GM19372 (cell line): ENCODE measurements at regions not wholly inside any gene's neighbourhood (a gene's known extent, or its start where the extent isn't known, plus 50 kb on each side); places are given as distances from the start of the nearest gene placed in this dataset.

Experiments
- ATAC-seq: cut with Tn5 transposase; IDR thresholded peaks from one replicate; pipeline ENCODE4 v1.9.1; 2021; ENCODE audit warnings: mild to moderate bottlenecking, low read depth, moderate library complexity; ENCODE audit not compliant: unreplicated experiment

GRCh38 chr6:43912116-43912577 is 142.1 kb downstream of the VEGFA start:
- ATAC-seq = no peak

GRCh38 chr6:43911354-43912115 is 141.5 kb downstream of the VEGFA start:
- ATAC-seq = no peak

DNA sequence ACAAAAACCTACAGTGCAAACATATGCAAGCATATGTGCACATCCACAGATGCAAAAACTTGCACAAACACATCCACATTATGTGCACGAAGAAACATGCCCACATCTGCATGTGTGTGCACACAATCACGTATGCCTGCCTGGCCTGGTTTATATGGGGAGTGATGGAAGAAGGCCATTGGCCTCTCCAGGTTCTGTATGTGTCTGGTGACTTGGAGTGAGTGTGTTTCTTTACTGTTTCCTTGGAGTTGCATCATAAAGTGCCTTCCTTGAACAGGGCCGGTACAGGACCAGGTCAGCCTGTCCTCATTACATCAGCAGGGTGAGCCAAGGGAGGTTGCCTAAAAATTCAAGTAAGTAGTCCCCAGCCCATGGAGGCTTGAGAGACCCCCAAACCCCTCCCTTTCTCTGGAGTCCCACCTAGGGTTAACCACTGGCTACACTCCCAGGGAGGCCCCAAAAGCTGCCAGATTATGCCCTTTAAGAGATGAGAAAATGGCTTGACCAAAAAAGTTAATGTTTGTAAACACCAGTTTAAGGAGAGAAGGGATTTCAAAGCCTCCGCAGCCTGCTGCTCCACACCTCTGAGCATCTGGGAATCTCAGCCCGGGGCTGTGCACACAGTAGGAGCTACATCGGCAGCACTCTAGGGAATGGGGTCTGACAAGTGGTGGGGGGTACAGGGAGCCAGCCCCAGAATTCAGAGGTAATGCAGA is 140.8 kb downstream of the VEGFA start:
- ATAC-seq = no peak

GRCh38 chr6:43910149-43910637 is 140.2 kb downstream of the VEGFA start:
- ATAC-seq = no peak

DNA sequence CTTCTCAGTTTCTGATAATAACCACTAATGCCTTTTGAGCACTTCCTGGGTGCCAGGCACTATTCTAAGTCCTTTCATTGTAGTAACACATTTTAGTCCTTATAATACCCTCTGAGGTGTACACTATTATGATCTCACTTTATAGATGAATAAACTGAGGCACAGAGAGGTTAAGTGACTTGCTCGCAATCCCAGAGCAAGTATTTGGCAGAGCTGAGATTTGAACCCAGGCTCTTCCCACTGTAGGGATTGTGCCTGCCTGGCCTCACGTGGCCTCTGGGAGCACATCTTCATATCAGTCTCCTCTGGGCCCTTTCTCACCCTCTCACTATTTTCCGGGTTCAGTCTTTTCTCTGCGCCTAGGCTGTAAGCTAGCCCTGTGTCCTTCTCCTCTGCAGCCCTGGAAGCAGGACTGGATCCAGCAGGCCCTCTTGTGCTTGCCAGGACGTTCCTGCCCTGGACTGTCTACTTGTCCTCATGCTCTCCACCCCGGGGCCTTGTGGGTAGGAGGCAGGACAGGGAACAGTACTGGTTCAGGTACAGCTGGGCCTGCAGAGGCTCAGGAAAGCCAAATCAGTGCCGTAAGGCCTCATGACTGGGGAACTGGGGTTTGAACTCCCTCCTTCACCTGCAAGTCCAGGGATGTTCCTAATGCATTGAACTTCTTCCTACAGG is 139.6 kb downstream of the VEGFA start:
- ATAC-seq = no peak

DNA sequence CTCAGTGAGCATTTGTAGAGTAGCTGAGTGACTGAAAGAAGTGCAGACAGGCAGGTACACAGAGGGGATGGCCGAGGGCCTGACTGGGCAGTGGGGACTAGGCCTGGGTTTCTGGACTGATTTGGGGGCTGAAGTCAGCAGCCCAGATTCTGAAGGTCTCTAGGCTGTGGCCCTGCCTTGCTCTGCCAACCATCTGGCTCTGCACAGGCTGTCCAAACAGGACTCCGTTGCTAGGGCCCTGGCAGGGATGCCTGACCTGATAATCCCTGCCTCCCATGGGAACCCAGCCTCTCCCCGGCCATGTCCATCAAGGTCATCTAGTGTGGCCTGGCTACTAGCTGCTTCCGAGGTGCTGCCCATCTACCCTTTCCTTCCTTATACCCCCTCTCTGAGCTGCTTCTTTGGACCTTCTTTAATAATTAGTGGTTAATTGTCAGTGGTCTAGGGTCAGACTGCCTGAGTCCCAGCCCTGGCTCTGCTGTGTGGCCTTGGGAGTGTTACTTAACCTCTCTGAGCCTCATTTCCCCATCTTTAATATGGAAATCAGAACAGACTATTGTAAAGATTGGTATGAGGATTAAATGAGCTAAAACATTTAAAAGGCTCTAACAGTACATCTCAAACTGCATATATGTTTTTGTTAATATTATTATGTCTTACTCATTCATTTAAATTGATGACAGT is 137.9 kb downstream of the VEGFA start:
- no peak for ATAC-seq

DNA sequence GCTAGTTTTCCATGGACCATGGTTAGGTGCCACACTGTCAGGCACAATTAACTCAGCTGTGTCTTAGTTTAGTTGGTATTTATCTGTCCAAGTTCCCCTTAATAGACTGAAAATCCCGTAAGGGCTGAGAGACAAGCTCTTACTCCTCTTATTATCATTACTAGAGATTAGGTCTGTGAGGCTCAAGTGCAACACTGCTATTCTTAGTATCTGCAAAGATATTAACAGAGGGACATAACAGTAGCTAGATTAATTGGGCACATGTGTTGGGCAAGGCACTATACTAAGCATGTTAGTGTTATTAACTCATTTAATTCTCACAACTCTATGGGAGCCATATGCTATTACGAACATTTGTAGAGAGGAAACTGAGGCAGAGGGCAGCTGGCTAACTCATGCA is 137.3 kb downstream of the VEGFA start:
- ATAC-seq = no peak

- no peak for ATAC-seq
Observed at GRCh38 chr6:43904311-43905123, 134.5 kb downstream of the VEGFA start.

DNA sequence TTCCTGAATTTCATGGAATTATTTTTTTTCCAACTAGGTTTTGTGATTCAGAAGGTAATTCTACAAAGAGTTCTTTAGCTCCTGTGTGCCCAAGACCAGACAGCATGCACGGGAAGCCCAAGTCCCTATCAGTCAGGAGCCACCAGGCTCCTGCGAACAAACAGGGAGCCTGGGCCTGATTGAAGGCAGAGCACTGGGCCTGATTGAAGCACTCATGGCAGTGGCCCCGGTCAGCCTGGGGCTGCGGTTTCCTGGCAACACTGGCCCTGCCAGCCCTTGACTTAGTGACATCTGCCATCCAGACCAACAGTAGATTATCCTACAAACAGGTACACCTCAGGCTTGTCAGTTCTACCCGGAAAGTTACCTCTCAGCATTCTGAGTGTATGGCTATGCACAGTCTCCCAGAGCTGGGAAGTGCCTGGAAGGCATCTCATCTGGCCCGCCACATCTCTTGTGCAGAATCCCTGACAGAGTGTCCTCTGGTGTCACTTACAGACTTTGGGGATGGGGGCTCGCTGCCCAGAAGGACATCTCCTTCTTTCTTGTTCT is 133.8 kb downstream of the VEGFA start:
- no peak for ATAC-seq

DNA sequence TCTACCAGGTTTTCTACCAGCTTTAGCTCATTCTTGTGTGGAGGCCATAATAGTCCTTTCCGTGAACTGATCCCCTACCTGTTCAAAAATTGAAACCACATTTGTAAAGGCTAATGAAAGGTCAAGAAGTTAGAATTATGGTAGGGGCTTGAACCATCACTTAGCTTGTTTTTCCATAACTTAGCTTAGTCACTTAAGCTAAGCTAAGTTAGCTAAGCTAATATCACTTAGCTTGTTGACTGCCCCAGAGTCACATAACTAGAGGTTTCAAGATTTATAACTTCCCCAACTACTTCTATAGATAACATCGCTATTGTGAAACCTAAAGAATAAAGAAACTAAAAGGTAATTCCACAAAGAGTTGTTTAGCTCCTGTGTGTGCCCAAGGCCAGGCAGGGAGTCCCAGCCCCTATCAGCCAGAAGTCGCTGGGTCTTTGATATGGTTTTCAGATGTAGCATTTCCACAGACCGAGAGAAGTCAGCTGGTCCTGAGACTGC is 131.8 kb downstream of the VEGFA start:
- ATAC-seq = no peak

DNA sequence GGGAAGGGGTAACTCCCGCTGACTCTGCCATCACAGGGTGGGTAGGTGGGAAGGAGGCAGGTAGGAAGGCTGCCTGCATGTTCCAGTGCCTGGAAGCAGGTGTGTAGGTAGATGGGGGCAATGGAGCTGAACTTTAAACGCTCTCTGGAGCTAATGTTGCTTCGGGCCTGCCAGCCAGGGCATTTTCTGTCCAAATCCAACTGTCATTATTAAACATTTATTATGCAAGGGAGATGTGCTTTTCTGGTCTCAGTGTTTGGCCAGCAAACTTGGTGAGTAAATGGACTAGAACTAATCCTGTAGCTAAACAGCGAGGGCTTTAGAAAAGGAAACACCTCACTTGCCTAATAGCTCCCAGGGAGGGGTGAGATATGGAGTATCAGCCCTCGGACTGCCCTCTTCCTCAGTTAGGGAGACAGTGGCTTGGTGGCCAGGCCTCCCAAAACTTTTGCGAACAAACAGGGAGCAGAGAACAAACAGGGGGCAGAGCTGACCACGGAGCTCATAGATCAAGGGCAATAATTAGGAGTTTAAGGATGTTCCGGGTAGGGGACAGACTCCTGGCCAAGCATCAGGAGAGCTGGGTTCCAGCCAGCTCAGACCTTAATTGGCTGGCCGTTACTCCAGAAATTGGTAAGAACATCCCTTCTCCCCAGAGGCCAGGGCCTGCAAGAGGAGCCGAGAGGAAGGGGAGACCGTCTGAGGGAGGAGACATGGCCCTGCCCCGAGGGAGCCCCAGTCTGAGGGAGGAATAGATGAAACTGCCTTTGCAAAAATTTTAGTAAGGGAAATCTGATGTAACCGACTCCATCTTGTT is 131.1 kb downstream of the VEGFA start:
- ATAC-seq = no peak

GRCh38 chr6:43900560-43900915 is 130.5 kb downstream of the VEGFA start:
- no peak for ATAC-seq

GRCh38 chr6:43899830-43900229 is 129.8 kb downstream of the VEGFA start:
- no peak for ATAC-seq

DNA sequence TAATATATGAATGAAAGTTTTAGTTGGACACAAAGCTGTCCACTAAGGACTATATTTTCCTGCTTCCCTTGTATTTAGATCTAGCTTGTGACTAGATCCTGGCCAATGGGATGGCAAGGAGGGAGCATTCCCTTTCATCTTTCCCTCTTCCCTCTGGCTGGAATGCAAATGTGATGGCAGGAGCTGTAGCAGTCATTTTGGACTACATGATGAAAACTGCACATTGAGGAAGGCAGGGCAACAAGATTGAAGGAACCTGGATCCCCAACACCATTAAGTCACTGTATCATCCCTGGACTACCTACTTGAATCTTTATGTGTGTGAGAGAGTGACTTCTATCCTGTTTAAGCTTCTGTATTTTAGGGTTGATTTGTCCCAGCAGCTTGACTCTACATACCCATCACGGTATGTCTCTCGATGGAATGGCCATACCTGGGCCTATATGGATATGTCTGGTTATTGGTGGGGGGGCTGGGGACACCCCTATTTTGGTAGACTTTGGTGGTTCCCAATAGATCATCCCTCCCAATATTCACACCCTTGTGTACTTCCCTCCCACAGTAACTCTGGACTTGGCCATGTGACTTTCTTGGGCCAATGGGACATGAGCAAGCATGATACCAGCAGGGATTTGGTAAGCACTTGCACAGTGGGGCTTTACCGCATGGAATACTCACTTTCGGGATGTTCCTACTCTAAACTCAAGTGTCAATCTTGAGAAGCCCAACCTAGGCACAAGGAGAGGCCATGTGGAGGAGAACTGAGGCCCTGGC is 128.5 kb downstream of the VEGFA start:
- ATAC-seq = no peak

GRCh38 chr6:43897571-43898302 is 127.7 kb downstream of the VEGFA start:
- ATAC-seq = no peak

- ATAC-seq = no peak
Observed at GRCh38 chr6:43896329-43897255, 126.6 kb downstream of the VEGFA start.
